ENCODE measurements at regions not wholly inside any gene's neighbourhood (a gene's known extent, or its start where the extent isn't known, plus 50 kb on each side); places are given as distances from the start of the nearest gene placed in this dataset.
A peak's percentile ranks its signal among the peaks of the same experiment; 100 is the strongest.

DNA sequence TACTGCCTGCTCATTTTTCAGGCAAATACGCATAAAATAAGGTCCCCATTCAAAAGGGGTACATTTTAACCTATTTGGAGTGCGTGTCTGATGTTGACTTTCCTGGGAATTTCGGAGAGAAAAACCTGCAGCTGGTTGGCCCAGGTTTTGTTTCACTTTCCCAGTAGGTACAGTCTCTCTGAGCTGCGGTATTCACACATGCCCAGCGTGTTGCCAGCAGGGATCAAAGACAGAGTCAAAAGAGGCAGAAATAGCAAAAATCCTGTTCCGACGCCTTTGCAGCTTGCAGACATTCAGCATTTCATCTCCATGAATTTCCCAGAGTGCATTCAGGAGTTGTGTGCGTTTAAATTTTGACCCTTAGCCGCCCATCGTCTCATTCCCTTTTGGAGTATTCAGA is 855.4 kb upstream of the CELF4 start:
- Histone ChIP-seq H2BK5ac (ENCODE audit: low read depth, low read length, poor library complexity, severe bottlenecking) (no peak overlapping the region), H3K4ac (ENCODE audit: low read depth in 1 of 2, low read length in 2 of 2) (no peak overlapping the region), H3K9ac (ENCODE audit: low read length) (no peak overlapping the region), H2BK12ac (ENCODE audit: low read length in 2 of 2) (no peak overlapping the region), H2AFZ (ENCODE audit: low read depth, low read length) (peak overlapping the region; percentile 14), H3K79me1 (replicated peaks; ENCODE audit: low read length, poor library complexity, severe bottlenecking) (no peaks in the 10 kb centered on the region), H3K9me3 (ENCODE audit: control insufficient read depth, low read length) (no peaks in the 10 kb centered on the region), H2BK120ac (ENCODE audit: low read depth, low read length) (no peak overlapping the region), H2BK15ac (ENCODE audit: low read depth, poor library complexity, severe bottlenecking) (no peak overlapping the region), H3K18ac (ENCODE audit: low read depth in 1 of 2, low read length in 2 of 2) (no peak overlapping the region), H3K4me2 (ENCODE audit: low read length, poor library complexity, severe bottlenecking) (no peak overlapping the region), H4K91ac (ENCODE audit: low read length) (no peak overlapping the region), H3K4me1 (ENCODE audit: control insufficient read depth, insufficient read depth, low read depth, low read length) (no peaks in the 10 kb centered on the region), H3K23ac (ENCODE audit: low read length in 2 of 2) (no peak overlapping the region), H3K4me3 (ENCODE audit: insufficient read depth in 1 of 2, low read depth in 1 of 2, low read length in 2 of 2) (no peak overlapping the region), H3K27ac (ENCODE audit: low read length, poor library complexity, severe bottlenecking) (no peak overlapping the region), H4K8ac (ENCODE audit: low read length) (no peak overlapping the region), H3K36me3 (ENCODE audit: control insufficient read depth in 1 of 2, insufficient read depth in 2 of 2, low read depth in 1 of 2, low read length in 2 of 2) (no peaks in the 10 kb centered on the region), H2AK5ac (ENCODE audit: low read length, severe bottlenecking) (no peak overlapping the region), H3K14ac (ENCODE audit: low read length in 2 of 2) (no peak overlapping the region), H3K27me3 (ENCODE audit: control insufficient read depth in 1 of 2, insufficient read depth in 1 of 2, low read length in 2 of 2) (no peaks in the 10 kb centered on the region)
- WGBS, result 86% methylated on average over 10 of the region's 10 CpGs
- DNase-seq, result no peak

DNA sequence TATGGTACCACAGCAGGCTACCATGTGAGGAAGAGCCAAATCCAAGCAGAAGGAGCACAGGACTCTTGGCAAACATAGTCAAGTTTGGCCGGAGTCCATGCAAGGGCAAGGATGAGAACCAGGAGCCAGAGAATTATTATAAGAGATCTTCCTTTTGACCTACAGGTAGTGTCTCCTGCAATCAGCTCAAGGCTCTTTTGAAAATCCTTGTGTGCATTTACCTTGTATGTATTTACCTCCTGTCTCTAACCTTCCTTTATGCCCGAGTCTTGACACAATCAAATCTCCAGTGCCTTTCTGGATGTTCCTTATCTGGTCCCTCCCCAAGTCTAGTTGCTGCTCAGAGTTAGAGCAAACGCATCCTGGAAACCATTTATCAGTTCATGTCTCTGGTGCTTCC is 855.0 kb upstream of the CELF4 start:
- Histone ChIP-seq H3K4me1 (ENCODE audit: control insufficient read depth, insufficient read depth, low read depth, low read length) (no peaks in the 10 kb centered on the region), H3K27me3 (ENCODE audit: control insufficient read depth in 1 of 2, insufficient read depth in 1 of 2, low read length in 2 of 2) (no peaks in the 10 kb centered on the region), H4K91ac (ENCODE audit: low read length) (no peak overlapping the region), H3K4me2 (ENCODE audit: low read length, poor library complexity, severe bottlenecking) (no peak overlapping the region), H2AK5ac (ENCODE audit: low read length, severe bottlenecking) (no peak overlapping the region), H2BK5ac (ENCODE audit: low read depth, low read length, poor library complexity, severe bottlenecking) (no peak overlapping the region), H2BK15ac (ENCODE audit: low read depth, poor library complexity, severe bottlenecking) (no peak overlapping the region), H2BK12ac (ENCODE audit: low read length in 2 of 2) (no peak overlapping the region), H3K4ac (ENCODE audit: low read depth in 1 of 2, low read length in 2 of 2) (no peak overlapping the region), H3K18ac (ENCODE audit: low read depth in 1 of 2, low read length in 2 of 2) (no peak overlapping the region), H3K9me3 (ENCODE audit: control insufficient read depth, low read length) (no peaks in the 10 kb centered on the region), H2AFZ (ENCODE audit: low read depth, low read length) (no peak overlapping the region), H3K9ac (ENCODE audit: low read length) (no peak overlapping the region), H3K79me1 (replicated peaks; ENCODE audit: low read length, poor library complexity, severe bottlenecking) (no peaks in the 10 kb centered on the region), H3K23ac (ENCODE audit: low read length in 2 of 2) (no peak overlapping the region), H3K14ac (ENCODE audit: low read length in 2 of 2) (no peak overlapping the region), H3K27ac (ENCODE audit: low read length, poor library complexity, severe bottlenecking) (no peak overlapping the region), H3K4me3 (ENCODE audit: insufficient read depth in 1 of 2, low read depth in 1 of 2, low read length in 2 of 2) (no peak overlapping the region), H4K8ac (ENCODE audit: low read length) (no peak overlapping the region), H2BK120ac (ENCODE audit: low read depth, low read length) (no peak overlapping the region), H3K36me3 (ENCODE audit: control insufficient read depth in 1 of 2, insufficient read depth in 2 of 2, low read depth in 1 of 2, low read length in 2 of 2) (no peaks in the 10 kb centered on the region)
- 72% methylated on average over 3 of the region's 3 CpGs for WGBS
- no peak for DNase-seq

DNA sequence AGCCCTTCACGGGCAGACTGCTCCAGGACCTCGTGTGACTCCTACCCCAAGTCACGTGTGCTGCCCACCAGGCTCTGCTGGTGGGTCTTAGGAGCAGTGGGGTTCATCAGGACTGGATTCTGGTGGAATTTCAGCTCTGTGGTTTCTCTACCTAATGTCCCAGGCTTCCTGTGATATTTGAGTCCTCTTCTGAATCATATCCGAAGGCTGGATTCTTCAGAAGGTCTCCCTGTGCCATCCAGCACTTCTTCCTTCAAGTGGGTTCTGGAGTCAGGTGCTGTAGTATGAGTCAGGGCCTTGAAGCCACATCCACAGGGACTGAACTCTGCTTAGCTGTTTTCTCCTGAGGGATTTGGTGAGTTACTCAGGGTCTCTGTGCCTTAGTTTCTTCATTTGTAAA is 850.2 kb upstream of the CELF4 start:
- Histone ChIP-seq H3K9ac (ENCODE audit: low read length) (no peak overlapping the region), H3K4me1 (ENCODE audit: control insufficient read depth, insufficient read depth, low read depth, low read length) (no peaks in the 10 kb centered on the region), H3K4me3 (ENCODE audit: insufficient read depth in 1 of 2, low read depth in 1 of 2, low read length in 2 of 2) (no peak overlapping the region), H3K23ac (ENCODE audit: low read length in 2 of 2) (no peak overlapping the region), H2BK5ac (ENCODE audit: low read depth, low read length, poor library complexity, severe bottlenecking) (no peak overlapping the region), H3K36me3 (ENCODE audit: control insufficient read depth in 1 of 2, insufficient read depth in 2 of 2, low read depth in 1 of 2, low read length in 2 of 2) (no peaks in the 10 kb centered on the region), H3K18ac (ENCODE audit: low read depth in 1 of 2, low read length in 2 of 2) (no peak overlapping the region), H3K4me2 (ENCODE audit: low read length, poor library complexity, severe bottlenecking) (no peak overlapping the region), H3K4ac (ENCODE audit: low read depth in 1 of 2, low read length in 2 of 2) (no peak overlapping the region), H3K9me3 (ENCODE audit: control insufficient read depth, low read length) (peaks cover 3% of the 10 kb centered on the region), H2AK5ac (ENCODE audit: low read length, severe bottlenecking) (no peak overlapping the region), H3K79me1 (replicated peaks; ENCODE audit: low read length, poor library complexity, severe bottlenecking) (no peaks in the 10 kb centered on the region), H3K14ac (ENCODE audit: low read length in 2 of 2) (no peak overlapping the region), H3K27me3 (ENCODE audit: control insufficient read depth in 1 of 2, insufficient read depth in 1 of 2, low read length in 2 of 2) (no peaks in the 10 kb centered on the region), H2BK120ac (ENCODE audit: low read depth, low read length) (no peak overlapping the region), H2BK15ac (ENCODE audit: low read depth, poor library complexity, severe bottlenecking) (no peak overlapping the region), H4K91ac (ENCODE audit: low read length) (no peak overlapping the region), H4K8ac (ENCODE audit: low read length) (no peak overlapping the region), H2BK12ac (ENCODE audit: low read length in 2 of 2) (no peak overlapping the region), H3K27ac (ENCODE audit: low read length, poor library complexity, severe bottlenecking) (no peak overlapping the region), H2AFZ (ENCODE audit: low read depth, low read length) (no peak overlapping the region)
- WGBS, result 90% methylated on average over 4 of the region's 4 CpGs
- no peak for DNase-seq

DNA sequence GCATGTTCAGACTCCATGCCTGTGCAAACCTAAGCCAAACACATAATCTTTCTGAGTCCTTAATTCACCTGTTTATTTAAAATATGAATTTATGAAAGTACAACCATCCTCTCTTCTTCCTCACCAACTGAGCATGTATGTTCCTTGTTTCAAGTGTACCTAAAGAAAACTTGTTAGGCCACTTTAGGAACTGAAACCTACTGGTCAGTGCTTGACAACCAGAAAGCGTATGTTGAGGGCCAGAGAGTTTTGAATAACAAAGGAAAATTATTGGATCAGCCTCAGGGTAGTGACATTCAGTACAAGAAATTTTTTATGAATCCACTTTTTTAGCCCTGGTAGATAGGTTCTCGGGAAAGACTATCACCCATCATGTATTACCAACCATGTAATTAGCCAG is 847.6 kb upstream of the CELF4 start:
- Histone ChIP-seq H3K9ac (ENCODE audit: low read length) (no peak overlapping the region), H3K4me3 (ENCODE audit: insufficient read depth in 1 of 2, low read depth in 1 of 2, low read length in 2 of 2) (no peak overlapping the region), H2BK15ac (ENCODE audit: low read depth, poor library complexity, severe bottlenecking) (no peak overlapping the region), H2AFZ (ENCODE audit: low read depth, low read length) (no peak overlapping the region), H2BK120ac (ENCODE audit: low read depth, low read length) (no peak overlapping the region), H3K4me1 (ENCODE audit: control insufficient read depth, insufficient read depth, low read depth, low read length) (no peaks in the 10 kb centered on the region), H3K36me3 (ENCODE audit: control insufficient read depth in 1 of 2, insufficient read depth in 2 of 2, low read depth in 1 of 2, low read length in 2 of 2) (no peaks in the 10 kb centered on the region), H3K9me3 (ENCODE audit: control insufficient read depth, low read length) (peaks cover 3% of the 10 kb centered on the region), H3K4ac (ENCODE audit: low read depth in 1 of 2, low read length in 2 of 2) (no peak overlapping the region), H3K14ac (ENCODE audit: low read length in 2 of 2) (no peak overlapping the region), H4K91ac (ENCODE audit: low read length) (no peak overlapping the region), H3K27ac (ENCODE audit: low read length, poor library complexity, severe bottlenecking) (no peak overlapping the region), H4K8ac (ENCODE audit: low read length) (no peak overlapping the region), H3K4me2 (ENCODE audit: low read length, poor library complexity, severe bottlenecking) (no peak overlapping the region), H3K27me3 (ENCODE audit: control insufficient read depth in 1 of 2, insufficient read depth in 1 of 2, low read length in 2 of 2) (no peaks in the 10 kb centered on the region), H2BK5ac (ENCODE audit: low read depth, low read length, poor library complexity, severe bottlenecking) (no peak overlapping the region), H2AK5ac (ENCODE audit: low read length, severe bottlenecking) (no peak overlapping the region), H3K23ac (ENCODE audit: low read length in 2 of 2) (no peak overlapping the region), H3K79me1 (replicated peaks; ENCODE audit: low read length, poor library complexity, severe bottlenecking) (no peaks in the 10 kb centered on the region), H3K18ac (ENCODE audit: low read depth in 1 of 2, low read length in 2 of 2) (no peak overlapping the region), H2BK12ac (ENCODE audit: low read length in 2 of 2) (no peak overlapping the region)
- DNase-seq, result no peak
- 88% methylated on average over 1 of the region's 2 CpGs for WGBS
